ENCODE measurements at regions not wholly inside any gene's neighbourhood (a gene's known extent, or its start where the extent isn't known, plus 50 kb on each side); places are given as distances from the start of the nearest gene placed in this dataset.
"Not testable (repeated sequence)": the region's sequence is repeated elsewhere in the genome, so short reads cannot be mapped to it uniquely, and the experiment has no call there.

DNA sequence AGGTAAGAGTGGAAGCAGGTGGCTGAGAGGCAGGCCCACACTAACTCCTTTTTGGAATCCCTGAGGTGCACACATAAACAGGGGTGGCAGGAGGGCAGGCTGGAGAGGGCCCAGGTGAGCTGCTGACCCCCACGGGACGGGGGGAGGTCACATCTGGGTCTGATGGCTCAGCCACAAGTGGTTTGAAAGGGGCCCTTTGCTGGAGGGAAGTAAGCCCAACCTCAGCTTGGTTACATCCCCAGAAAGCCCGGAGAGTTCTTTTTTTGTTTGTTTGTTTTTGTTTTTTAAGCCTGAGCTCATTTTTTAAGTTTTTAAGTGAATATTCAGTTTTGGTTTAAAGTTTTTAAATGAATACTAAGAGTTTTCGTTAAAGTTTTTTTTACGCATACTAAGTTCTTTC is 72.8 kb upstream of the CUX1 start:
- DNase-seq, result no peak

DNA sequence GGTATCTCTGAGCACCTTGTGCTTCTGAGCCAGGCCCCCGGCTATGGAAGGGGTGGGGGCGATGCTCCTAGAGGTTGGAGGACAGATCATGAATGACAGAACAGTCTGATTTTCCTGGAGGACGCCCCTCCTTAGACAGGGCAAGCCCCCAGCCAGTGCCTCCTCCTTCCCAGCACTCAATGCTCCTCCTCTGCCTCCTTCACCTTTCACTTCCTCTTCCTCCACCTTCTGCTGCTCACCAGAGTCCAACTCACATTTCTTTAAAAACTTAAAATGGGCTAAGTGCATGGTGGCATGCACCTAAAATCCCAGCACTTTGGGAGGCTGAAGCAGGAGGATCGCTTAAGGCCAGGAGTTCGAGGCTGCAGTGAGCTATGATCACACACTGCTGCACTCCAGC is 71.1 kb upstream of the CUX1 start:
- DNase-seq, result no peak

DNA sequence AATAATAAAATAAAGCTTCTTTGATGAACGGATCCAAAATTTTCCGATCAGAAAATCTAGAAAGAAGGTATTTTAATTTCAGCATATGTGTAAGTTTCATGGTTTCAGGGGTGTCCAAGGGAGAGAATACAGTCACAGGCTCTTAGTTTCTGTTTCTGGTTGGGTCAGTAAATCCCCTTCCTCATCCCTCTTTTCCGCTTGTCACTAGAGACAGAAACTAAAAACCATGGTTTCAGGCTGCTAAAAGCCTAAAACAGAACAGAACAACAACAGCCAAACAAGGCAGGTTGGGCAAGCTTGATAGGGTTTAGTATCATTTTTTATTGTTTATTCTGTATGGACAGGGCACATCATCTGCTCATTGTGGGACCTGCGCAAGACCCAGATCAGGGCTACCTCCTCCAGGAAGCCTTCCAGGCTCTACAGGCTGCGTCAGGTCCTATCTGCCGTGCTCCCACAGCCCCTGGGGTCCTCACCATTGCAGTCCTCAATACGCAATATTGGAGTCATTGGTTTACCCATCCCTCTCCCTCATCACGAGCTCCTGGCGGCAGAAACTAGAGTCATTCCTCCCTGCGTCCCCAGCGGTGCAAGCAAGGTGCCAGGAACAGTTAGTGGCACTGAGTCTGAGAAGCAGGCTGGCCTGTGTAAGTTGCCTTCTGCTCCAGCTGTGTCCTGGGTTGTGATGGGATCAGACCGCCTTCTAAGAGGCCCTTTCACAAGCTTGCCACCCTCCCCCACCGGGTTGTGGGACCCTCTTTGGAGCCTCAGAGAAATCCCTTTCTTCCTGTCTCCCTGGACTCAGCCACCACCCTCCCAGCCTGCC is 70.2 kb upstream of the CUX1 start:
- DNase-seq, result no peak

DNA sequence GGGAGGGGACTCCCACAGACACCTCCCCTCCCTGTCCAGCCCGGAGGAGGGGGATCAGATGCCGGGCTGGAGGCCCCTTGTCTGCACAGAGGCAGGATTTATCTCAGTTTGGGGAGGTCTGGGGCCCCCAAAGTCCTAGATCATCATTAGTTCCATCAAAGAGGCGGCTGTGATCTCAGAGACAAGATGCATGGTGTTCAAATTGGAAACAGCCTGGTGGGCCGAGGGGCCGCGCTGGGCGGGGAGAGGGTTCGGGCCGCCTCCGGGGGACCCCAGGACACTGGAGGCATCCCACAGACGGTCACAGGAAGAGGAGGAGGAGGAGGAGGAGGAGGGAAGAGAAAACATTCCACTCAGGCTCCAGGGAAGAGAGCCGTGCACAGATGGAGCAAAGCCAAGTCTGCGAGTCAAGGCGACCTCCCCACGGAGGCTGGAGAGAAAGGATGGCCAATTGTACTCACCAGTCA is 69.5 kb upstream of the CUX1 start:
- no peak for DNase-seq

DNA sequence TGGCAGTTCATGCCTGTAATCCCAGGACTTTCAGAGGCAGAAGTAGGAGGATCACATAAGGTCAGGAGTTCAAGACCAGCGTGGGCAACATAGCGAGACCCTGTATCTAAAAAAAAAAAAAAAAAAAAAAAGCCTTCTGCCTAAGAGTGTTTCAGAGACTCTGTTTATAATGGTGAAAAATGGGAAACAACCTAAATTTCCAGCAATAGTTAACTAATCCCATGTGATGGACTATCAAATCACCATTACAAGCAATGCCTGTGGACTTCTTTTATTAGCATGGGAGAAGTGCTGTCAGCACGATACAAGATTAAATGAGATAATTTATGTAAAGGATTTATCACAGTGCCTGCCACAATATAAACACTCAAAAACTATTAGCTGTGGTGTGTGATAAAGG is 67.5 kb upstream of the CUX1 start:
- DNase-seq, result no peak

DNA sequence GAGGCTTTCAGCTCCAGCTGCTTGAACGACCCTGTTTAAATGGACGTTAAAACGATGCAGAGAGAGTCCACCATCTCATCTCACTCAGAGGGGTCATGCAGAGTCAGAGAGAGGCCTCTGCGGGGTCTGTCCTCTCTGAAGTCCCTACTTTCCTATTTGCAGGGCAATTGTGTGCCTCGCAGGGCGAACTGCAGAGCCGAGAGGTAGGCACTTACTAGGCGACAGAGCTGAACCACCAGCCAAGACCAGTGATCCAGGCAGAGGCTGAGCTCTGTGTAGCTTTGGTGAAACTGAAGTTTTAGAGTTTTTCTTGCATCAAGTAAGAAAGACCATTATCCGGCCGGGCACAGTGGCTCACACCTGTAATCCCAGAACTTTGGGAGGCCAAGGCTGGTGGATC is 64.1 kb upstream of the CUX1 start:
- no peak for DNase-seq

DNA sequence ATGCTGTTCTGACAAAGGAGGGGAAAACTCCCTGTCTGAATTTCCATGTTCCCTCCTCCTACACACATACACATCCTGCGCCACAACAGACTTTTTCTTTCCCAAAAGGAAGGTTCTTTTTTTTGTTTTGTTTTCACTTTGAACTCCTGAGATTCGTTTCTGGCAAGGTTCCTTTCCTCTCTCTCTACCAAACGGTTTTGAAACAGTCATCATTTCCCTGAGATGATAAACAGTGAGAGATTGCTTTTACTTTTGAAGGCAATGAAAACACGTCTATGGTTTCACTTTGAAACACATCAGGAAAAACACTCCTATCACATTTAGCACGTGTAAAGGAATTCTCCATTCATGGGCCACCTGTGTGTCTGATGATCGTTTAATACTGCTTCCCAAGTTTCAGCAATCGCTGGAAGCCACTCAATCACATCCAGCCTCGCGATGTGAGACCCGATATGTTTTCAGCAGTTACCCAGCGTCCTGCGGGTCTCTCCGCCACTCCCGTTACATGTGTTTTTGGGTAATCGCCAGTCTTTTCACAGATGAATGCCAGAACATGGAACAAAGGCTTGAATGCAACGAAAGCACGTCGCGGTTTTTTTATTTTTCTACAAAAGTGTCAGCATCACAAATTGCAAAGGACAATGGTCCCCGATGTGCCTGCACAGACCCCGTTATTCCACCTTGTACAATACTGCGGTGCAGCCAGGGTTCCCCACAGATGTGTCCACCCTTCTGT is 62.8 kb upstream of the CUX1 start:
- DNase-seq, result no peak

DNA sequence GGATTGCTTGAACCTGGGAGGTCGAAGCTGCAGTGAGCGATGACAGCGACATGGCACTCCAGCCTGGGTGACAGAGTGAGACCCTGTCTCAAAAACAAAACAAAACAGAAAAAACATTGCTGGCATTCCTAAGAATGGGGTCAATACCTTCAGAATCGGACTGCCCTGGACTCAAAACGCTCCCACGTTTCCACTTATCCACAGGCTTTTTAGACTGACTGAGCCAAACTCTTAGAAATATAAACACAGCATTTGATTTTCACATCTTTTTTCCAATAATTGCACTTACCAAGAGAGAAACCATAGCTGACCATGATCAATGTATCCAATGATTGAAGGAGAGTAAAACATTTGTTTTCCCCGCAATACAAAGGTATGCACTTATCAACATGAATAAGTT is 59.5 kb upstream of the CUX1 start:
- no peak for DNase-seq

DNA sequence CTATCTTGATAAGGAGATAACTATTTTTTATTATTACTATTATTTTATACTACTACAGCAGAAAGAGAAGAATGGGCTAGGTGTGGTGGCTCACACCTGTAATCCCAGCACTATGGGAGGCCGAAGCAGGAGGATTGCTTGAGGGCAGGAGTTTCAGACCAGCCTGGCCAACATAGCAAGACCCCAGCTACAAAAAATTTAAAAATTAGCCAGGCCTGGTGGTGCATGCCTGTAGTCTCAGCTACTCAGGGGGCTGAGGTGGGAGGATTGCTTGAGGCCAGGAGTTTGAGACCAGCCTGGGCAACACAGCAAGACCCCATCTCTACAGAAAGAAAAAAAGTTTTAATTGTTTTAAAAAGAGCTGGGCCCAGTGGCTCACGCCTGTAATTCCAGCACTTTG is 58.9 kb upstream of the CUX1 start:
- not testable (repeated sequence) for DNase-seq

DNA sequence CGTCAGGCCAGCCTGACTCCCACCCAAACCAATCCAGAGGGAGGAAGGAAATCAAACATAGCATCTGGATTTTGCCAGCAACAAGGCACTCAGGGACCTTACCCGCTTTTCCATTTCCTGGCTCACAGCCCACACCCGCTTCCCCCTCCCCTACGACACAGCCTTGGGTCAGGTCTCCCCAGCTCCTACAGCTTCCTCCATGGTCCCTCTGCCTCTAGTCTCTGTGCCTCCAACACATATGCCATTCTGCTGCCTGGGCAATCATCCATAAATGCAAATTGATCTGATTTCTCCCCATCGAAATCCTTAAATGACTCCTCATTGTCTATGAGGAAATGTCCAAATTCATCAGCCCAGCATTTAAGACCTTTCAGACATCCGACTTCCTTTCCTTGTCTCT is 53.2 kb upstream of the CUX1 start:
- no peak for DNase-seq

DNA sequence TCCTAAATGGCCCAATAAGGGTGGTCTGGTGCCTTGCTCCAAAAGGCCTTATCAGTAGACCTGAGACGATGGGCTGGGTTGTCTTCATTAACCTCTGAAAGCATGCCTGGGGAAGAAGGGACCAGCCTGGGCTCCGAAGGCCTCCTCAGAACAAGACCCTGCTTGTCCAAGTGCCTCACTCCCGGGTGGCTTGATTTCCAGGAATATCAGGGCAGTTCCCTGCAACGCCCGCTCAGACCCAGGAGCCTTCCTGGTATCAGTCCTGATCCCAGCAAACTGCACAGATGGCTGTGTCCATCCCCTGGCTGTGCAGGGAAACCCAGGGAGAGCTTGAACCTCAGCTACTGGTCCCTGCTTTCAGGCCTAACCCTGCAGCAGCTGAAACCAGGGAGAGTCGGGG is 49.9 kb upstream of the CUX1 start:
- no peak for DNase-seq

Measured in CD4-positive, alpha-beta T cell treated with Interleukin-17A for 4 hours (primary cell).